GM19238 (cell line): ENCODE measurements at regions not wholly inside any gene's neighbourhood (a gene's known extent, or its start where the extent isn't known, plus 50 kb on each side); places are given as distances from the start of the nearest gene placed in this dataset.
"Not testable (repeated sequence)": the region's sequence is repeated elsewhere in the genome, so short reads cannot be mapped to it uniquely, and the experiment has no call there.

Source experiments
- DNase-seq: peaks from one replicate; pipeline ENCODE4 v3.0.0; 2011; ENCODE audit warnings: low spot score; ENCODE audit not compliant: insufficient read length

GRCh38 chrX:47302396-47302795 lies 68.0 kb upstream of the ZNF157 start:
- no peak for DNase-seq

- not testable (repeated sequence) for DNase-seq
Measured at GRCh38 chrX:47306471-47307023, 63.8 kb upstream of the ZNF157 start.

GRCh38 chrX:47311932-47312774 lies 58.2 kb upstream of the ZNF157 start:
- peak; percentile 16 for DNase-seq

- no peak for DNase-seq
Measured at GRCh38 chrX:47313056-47313455, 57.3 kb upstream of the ZNF157 start.

GRCh38 chrX:47316276-47317025 lies 53.9 kb upstream of the ZNF157 start:
- no peak for DNase-seq
